Urinary bladder (tissue), 3 donors: ENCODE measurements at regions not wholly inside any gene's neighbourhood (a gene's known extent, or its start where the extent isn't known, plus 50 kb on each side); places are given as distances from the start of the nearest gene placed in this dataset.

Source experiments
- DNase-seq: peaks from one replicate; pipeline ENCODE4 v3.0.0-alpha.2; 2015; ENCODE audit errors: extremely low spot score
- H3K27ac ChIP-seq: one replicate; pipeline ENCODE4 v1.5.1; 2013; ENCODE audit warnings: low read depth, mild to moderate bottlenecking, moderate library complexity
- H3K36me3 ChIP-seq: one replicate; pipeline ENCODE4 v1.6.1; 2013; ENCODE audit warnings: mild to moderate bottlenecking, moderate library complexity; ENCODE audit not compliant: insufficient read depth
- H3K4me1 ChIP-seq: one replicate; pipeline ENCODE4 v1.6.1; 2013; ENCODE audit warnings: mild to moderate bottlenecking, moderate library complexity; ENCODE audit not compliant: insufficient read depth
- H3K4me3 ChIP-seq: one replicate; pipeline ENCODE4 v1.5.1; 2013; ENCODE audit warnings: low read depth, low read length
- WGBS: extraction: QIAGEN DNeasy Blood & Tissue Kit; methylation state at CpG from one replicate; pipeline ENCODE4 v1.1.7; 2013; 5-methylcytosine and 5-hydroxymethylcytosine counted together
- donor health status: healthy with polysubstance abuse.
- donor health status: healthy.

GRCh38 chr16:73311857-73312723 is 264.2 kb upstream of the ZFHX3 start:
- H3K4me3 ChIP-seq = no peak overlapping the region
- 89% methylated on average over 10 of the region's 10 CpGs for whole genome bisulfite sequencing

DNA sequence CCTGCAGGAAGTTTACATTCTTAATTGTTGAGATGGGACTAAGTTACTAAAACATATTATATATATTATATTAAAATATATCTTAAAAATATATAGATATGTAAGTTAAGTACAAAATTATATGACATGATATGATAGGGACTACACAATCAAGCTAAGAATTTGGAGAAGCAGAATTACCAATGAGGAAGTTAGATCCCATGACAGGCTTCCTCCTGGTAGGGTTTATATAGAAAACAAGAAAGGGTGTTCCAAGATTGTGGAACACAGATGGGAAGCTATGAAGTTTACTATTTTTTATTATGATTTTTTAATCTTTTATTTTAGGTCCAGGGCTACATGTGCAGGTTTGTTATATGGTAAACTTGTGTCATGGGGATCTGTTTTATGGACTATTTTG is 260.8 kb upstream of the ZFHX3 start:
- no peaks in the 10 kb centered on the region for H3K4me1 ChIP-seq
- DNase-seq = no peak
- no peak overlapping the region for H3K4me3 ChIP-seq
- H3K36me3 ChIP-seq = no peaks in the 10 kb centered on the region
- no peak overlapping the region for H3K27ac ChIP-seq

More at GRCh38 chr16:73311857-73312723, 264.2 kb upstream of the ZFHX3 start:
- no peak for DNase-seq
- H3K36me3 ChIP-seq = no peaks in the 10 kb centered on the region
- no peaks in the 10 kb centered on the region for H3K4me1 ChIP-seq
- H3K27ac ChIP-seq = no peak overlapping the region

DNA sequence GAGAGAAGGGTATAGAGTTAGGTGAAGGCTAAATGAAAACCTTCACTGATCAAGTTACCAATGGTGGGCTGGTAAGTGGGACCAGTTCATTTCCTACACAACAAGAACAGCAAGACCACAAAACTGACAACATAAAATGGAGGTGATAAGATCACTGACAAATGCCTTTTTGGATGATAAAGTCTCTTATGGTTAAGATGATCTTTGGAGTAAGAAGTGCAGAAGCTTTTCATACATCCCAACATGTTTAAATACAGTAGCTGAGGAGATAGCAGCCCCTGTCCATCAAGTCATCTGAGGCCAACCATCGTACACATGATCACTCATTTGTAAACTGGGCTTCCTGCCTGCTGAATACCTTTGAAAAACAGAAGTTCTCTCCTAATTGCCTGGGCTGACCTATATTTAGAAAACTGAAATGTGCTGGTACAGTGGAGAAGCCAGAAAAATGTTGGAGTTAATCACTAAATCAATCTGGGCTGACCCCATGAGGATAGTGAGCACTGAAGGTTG is 259.0 kb upstream of the ZFHX3 start:
- H3K27ac ChIP-seq = no peak overlapping the region

DNA sequence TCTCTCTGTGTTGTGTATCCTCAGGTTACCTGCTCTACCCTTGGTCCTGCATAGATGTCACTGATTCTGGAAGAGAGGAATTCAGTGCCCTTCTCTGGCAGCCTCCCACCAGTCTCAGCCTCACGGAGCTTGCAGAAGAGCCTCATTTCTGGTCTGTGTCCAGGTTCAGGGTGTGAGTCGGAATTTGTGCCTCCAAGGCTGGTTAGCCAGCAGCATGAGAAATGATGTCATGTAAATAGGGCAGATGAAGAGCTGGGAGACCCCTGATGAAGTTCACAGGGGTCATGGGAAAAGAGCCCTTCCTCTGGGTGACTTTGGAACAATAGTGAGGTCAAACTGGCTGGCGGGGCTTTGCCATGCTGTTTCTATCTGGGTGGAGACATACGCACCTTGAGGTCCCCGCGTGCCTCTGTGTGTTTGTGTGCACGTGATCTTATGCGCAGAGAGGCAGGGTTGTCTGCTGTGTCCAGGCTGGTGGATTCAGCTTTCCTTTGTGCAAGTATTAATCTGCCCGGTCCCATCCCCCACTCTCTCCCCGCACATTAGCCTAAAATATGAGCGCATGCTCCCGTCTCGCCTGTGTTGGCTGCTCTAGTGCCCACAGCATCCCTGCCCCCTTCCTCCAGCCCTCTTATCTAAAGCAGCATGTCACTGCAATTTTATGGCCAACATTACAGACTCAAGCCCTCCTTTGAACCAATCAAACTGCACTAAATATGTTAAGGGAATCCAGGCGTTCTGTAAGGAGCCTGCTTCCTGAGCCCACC is 256.3 kb upstream of the ZFHX3 start:
- Histone ChIP-seq H3K36me3 (no peaks in the 10 kb centered on the region), H3K4me1 (no peaks in the 10 kb centered on the region), H3K27ac (no peak overlapping the region), H3K4me3 (no peak overlapping the region)
- peak; percentile 52 for DNase-seq
- 22% methylated on average over 14 of the region's 14 CpGs for WGBS

More for the DNA sequence above, 259.0 kb upstream of the ZFHX3 start:
- no peak overlapping the region for H3K4me3 ChIP-seq
- WGBS = 28% methylated on average over 1 of the region's 1 CpG
- no peaks in the 10 kb centered on the region for H3K36me3 ChIP-seq
- DNase-seq = no peak
- H3K4me1 ChIP-seq = no peaks in the 10 kb centered on the region

DNA sequence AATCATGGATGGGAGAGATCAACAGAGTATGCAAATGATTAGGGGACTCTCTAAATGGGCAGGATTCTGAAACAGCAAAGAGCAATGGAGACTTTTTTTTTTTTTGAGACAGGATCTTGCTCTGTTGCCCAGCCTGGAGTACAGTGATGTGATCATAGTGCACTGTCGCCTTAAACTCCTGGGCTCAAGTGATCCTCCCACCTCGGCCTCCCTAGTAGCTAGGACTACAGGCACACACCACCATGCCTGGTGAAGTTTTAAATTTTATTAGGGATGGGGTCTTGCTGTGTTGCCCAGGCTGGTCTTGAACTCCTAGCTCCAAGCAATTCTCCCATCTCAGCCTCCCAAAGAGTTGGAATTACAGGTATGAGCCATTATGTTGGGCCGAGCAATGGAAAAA is 255.0 kb upstream of the ZFHX3 start:
- WGBS = 94% methylated on average over 3 of the region's 3 CpGs
- Histone ChIP-seq H3K27ac (no peak overlapping the region), H3K4me1 (no peaks in the 10 kb centered on the region), H3K36me3 (no peaks in the 10 kb centered on the region), H3K4me3 (no peak overlapping the region)
- no peak for DNase-seq

DNA sequence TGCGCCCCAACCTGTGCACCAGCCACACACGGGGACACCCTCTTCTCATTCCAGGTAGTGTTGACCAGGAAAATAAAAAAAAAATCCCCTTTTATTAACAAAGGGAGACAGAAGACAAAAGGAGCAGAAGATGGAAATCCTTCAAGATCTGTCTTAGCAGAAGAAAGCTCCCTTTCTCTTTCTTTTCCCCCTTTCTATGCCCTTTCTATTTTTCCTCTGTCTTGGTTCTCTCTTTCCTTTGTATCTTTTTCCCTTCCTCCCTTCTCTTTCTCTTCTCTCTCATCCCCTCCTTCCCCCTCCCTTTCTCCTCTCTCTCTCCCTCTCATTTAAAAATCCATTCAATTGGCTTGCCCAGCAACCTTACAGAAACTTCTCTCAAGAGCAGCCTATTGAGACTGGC is 254.1 kb upstream of the ZFHX3 start:
- 98% methylated on average over 2 of the region's 2 CpGs for WGBS
- Histone ChIP-seq H3K27ac (no peak overlapping the region), H3K4me3 (no peak overlapping the region), H3K4me1 (no peaks in the 10 kb centered on the region), H3K36me3 (no peaks in the 10 kb centered on the region)
- DNase-seq = no peak

- Histone ChIP-seq H3K4me1 (no peaks in the 10 kb centered on the region), H3K4me3 (no peak overlapping the region), H3K27ac (no peak overlapping the region), H3K36me3 (no peaks in the 10 kb centered on the region)
- 74% methylated on average over 7 of the region's 7 CpGs for WGBS
- DNase-seq = no peak
Measured at GRCh38 chr16:73299346-73299745, 251.4 kb upstream of the ZFHX3 start.

DNA sequence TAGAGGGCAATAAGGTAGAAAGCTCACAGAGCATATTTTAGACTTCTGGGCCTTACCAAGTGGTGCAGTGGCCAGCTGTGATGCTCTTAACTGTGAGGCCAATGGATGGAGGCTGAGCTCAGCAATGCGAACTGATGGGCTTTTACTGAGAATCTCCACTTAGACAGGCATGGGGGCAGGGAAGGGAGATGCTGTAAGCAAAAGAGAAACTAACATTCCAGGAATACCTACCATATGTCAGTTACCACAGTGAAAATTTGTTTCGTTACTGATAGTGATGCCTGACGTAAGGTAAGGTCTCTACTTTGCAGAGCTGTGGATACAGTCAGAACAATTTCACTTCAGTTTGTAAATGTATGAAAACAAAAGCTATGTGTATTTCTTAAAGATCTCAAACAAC is 250.6 kb upstream of the ZFHX3 start:
- H3K4me1 ChIP-seq = no peaks in the 10 kb centered on the region
- no peak overlapping the region for H3K27ac ChIP-seq
- 70% methylated on average over 3 of the region's 3 CpGs for WGBS
- no peak for DNase-seq
- H3K4me3 ChIP-seq = no peak overlapping the region
- H3K36me3 ChIP-seq = no peaks in the 10 kb centered on the region

- Histone ChIP-seq H3K4me1 (no peaks in the 10 kb centered on the region), H3K27ac (no peak overlapping the region), H3K4me3 (no peak overlapping the region), H3K36me3 (no peaks in the 10 kb centered on the region)
- 77% methylated on average over 1 of the region's 1 CpG for WGBS
- DNase-seq = no peak
Measured at GRCh38 chr16:73290258-73290657, 242.3 kb upstream of the ZFHX3 start.

- DNase-seq = no peak
- H3K36me3 ChIP-seq = no peaks in the 10 kb centered on the region
- H3K4me3 ChIP-seq = no peak overlapping the region
- 74% methylated on average over 4 of the region's 4 CpGs for WGBS
- H3K4me1 ChIP-seq = no peaks in the 10 kb centered on the region
- H3K27ac ChIP-seq = no peak overlapping the region
Measured at GRCh38 chr16:73289232-73289631, 241.3 kb upstream of the ZFHX3 start.

DNA sequence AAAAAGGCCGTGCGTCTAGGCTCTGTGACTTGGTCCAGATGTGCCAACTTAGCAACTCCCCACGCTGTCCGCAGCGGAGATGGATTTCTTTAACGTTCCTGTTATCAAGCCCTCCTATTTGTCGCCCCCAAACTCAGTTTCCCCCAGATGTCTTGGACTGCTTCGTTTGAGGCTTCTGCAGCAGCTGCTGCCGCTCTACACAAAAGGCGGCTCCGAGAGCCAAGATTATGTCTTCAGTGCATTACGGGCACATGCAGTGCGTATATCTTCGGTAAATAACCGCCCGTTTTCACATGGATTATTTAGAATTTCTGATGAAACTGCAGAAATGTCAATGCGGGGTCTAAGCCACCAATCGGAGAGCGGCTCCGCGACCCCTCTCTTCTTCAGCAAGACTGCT is 240.6 kb upstream of the ZFHX3 start:
- no peak for DNase-seq
- Histone ChIP-seq H3K4me3 (no peak overlapping the region), H3K36me3 (no peaks in the 10 kb centered on the region), H3K27ac (no peak overlapping the region), H3K4me1 (no peaks in the 10 kb centered on the region)
- 47% methylated on average over 21 of the region's 21 CpGs for WGBS

DNA sequence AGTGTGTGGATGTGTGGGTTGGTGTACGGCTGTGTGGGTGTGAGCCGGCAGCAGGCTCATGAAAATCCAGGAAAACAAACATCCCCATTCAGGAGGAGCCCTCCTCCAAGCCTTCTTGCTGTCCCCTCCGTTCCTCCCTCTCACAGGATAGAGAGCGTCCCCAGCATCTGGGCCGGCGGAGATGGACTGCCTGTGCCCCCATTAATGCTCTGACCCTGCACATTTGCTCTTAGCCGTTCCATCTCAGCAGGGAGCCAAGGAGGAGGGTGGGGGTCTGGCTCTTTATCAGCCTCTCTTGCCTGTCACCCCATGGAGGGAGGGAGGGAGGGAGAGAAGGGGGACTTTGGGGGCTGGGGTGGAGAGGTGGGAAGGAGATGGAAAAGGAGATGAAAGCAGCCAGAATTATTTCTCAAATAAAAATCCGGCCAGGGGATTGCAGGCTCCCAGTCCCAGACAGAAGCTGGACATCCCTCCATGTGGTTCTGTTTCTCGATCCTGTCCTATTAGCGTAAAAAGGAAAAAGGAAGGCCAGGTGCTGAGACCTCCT is 240.0 kb upstream of the ZFHX3 start:
- Histone ChIP-seq H3K4me3 (no peak overlapping the region), H3K27ac (no peak overlapping the region), H3K36me3 (no peaks in the 10 kb centered on the region), H3K4me1 (no peaks in the 10 kb centered on the region)
- no peak for DNase-seq
- 61% methylated on average over 10 of the region's 10 CpGs for WGBS

DNA sequence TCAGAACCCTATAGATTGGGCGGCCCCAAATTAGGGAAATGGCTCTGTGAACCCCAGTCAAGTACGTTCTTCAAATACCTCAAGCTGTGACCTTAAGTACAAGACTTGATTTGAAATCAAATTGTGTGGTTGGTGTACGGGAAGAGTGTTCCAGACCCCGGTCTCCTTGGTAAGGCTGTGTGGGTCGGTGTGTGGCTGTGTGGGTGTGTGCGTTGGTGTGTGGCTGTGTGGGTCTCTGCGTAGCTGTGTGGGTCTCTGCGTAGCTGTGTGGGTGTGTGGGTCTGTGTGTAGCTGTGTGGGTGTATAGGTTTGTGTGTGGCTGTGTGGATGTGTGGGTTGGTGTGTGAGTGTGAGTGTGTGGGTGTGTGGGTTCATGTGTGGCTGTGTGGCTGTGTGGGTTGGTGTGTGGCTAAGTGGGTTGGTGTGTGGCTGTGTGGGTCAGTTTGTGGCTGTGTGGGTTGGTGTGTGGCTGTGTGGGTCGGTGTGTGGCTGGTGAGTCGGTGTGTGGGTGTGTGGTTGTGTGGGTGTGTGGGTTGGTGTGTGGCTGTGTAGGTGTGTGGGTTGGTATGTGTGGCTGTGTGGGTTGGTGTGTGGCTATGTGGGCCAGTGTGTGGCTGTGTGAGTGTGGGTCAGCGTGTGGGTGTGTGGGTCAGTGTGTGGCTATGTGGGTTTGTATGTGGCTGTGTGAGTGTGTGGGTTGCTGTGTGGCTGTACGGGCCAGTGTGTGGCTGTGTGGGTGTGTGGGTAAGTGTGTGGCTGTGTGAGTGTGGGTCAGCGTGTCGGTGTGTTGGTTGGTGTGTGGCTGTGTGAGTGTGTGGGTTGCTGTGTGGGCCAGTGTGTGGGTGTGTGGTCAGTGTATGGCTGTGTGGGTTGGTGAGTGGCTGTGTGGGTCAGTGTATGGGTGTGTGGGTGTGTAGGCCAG is 238.7 kb upstream of the ZFHX3 start:
- H3K27ac ChIP-seq = no peak overlapping the region
- no peaks in the 10 kb centered on the region for H3K36me3 ChIP-seq
- WGBS = 86% methylated on average over 14 of the region's 14 CpGs
- H3K4me1 ChIP-seq = no peaks in the 10 kb centered on the region
- no peak for DNase-seq
- H3K4me3 ChIP-seq = no peak overlapping the region
